ENCODE measurements at regions not wholly inside any gene's neighbourhood (a gene's known extent, or its start where the extent isn't known, plus 50 kb on each side); places are given as distances from the start of the nearest gene placed in this dataset.

DNA sequence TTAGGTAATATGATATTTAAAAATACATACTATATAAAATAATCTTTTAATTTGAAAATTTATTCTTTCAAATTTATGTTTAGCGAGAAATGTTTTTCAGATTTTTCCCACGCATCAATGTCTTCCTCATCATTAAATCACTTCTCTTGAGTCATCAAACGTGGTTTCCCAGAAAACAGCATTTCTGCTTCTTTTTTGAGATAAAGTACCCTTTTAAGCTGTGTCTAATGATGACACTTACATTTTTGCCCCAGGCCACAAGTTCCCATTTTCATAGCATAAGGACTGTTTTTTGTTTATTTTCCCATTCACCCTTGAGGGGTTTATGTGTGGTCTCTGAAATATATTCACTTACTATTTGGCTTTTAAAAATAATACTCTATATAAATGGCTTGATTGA lies 139.0 kb upstream of the HS3ST3A1 start:
- TF ChIP-seq, protein P1, sequence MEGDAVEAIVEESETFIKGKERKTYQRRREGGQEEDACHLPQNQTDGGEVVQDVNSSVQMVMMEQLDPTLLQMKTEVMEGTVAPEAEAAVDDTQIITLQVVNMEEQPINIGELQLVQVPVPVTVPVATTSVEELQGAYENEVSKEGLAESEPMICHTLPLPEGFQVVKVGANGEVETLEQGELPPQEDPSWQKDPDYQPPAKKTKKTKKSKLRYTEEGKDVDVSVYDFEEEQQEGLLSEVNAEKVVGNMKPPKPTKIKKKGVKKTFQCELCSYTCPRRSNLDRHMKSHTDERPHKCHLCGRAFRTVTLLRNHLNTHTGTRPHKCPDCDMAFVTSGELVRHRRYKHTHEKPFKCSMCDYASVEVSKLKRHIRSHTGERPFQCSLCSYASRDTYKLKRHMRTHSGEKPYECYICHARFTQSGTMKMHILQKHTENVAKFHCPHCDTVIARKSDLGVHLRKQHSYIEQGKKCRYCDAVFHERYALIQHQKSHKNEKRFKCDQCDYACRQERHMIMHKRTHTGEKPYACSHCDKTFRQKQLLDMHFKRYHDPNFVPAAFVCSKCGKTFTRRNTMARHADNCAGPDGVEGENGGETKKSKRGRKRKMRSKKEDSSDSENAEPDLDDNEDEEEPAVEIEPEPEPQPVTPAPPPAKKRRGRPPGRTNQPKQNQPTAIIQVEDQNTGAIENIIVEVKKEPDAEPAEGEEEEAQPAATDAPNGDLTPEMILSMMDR (IDR thresholded peaks at IDR 0.05), result no peak

DNA sequence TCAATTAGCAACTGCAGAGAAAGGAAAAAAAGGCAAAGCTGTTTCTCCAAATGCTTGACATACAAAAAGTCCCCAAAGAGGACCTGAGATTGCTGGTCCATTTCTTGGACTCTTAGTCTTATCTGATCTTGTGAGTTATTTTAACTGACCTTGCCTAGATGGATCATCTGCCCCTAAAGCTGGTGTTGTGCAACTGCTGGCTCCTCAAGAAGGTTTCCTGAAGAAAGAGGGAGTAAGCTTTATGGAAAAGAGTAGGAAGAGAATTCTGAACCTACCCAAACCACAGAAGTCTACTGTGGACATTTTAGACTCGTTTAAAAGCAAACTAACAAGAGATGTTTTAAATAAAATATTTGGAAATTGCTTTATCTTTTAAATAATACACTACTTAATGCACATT lies 140.0 kb upstream of the HS3ST3A1 start:
- TF ChIP-seq, protein P1 (IDR thresholded peaks at IDR 0.05), result no peak

GRCh38 chr17:13743906-13744305 lies 142.2 kb upstream of the HS3ST3A1 start:
- TF ChIP-seq, protein P1 (IDR thresholded peaks at IDR 0.05), result no peak

DNA sequence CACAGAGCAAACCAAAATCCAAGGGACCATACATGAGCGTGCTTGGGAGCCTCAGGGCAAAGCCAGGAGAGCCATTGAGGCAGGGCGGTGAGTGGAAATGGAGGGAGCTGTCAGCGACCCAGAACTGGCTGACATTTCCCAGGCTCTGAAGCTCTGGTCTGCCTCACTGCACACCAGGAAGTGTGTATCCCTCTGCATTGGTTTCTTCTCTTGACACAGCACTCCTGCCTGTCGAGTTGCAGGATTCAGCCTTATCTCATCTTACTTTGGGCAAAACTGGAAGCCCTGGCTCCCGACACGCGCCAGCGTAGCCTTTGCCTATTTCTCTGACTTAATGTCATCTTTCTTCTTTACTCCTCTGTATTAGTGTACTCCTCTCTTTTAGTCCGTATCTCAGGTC lies 144.7 kb upstream of the HS3ST3A1 start:
- TF ChIP-seq, protein P1 (IDR thresholded peaks at IDR 0.05), result no peak

- TF ChIP-seq, protein P1 (IDR thresholded peaks at IDR 0.05), result no peak
These were observed 147.6 kb upstream of the HS3ST3A1 start for GRCh38 chr17:13749166-13749890.

- TF ChIP-seq, protein P1 (IDR thresholded peaks at IDR 0.05), result no peak
These were observed 148.1 kb upstream of the HS3ST3A1 start for GRCh38 chr17:13749891-13750235.

GRCh38 chr17:13750816-13751793 lies 149.4 kb upstream of the HS3ST3A1 start:
- TF ChIP-seq, protein P1 (IDR thresholded peaks at IDR 0.05), result no peak
